Fibroblast of mammary gland (primary cell): ENCODE measurements at regions not wholly inside any gene's neighbourhood (a gene's known extent, or its start where the extent isn't known, plus 50 kb on each side); places are given as distances from the start of the nearest gene placed in this dataset.
"Not testable (repeated sequence)": the region's sequence is repeated elsewhere in the genome, so short reads cannot be mapped to it uniquely, and the experiment has no call there.

Source experiments
- DNase-seq: peaks from one replicate; pipeline ENCODE4 v3.0.0-alpha.2; 2010; ENCODE audit warnings: low read depth
- H3K4me3 ChIP-seq: 2 replicates; pipeline ENCODE4 v1.5.1; 2011; ENCODE audit warnings: low read depth, mild to moderate bottlenecking, low read length, moderate library complexity; ENCODE audit not compliant: control insufficient read depth
- TF ChIP-seq, protein P1 (sequence below): conservative IDR thresholded peaks from 2 replicates; pipeline ENCODE4 v1.5.1; 2011; ENCODE audit warnings: low read depth, low read length, inconsistent platforms; ENCODE audit not compliant: control insufficient read depth, insufficient read depth

DNA sequence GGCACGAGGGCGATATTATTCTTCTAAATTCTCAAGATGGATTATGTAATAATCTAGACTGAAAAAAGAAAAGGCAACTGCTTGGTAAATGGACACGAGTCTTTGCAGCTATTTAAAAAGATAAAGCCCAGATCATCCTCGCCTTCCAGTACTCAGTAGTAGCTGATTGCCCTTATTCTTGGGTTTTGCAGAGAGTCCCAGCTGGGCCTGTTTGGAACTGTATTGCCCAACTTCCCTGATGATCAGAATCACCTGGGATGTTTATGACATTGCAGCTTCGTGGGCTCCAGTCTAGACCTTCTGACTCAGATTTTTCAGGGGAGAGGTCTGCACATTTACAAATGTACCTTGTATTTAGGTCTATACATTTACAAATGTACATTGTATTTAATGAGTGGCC lies 213.5 kb downstream of the RAB11FIP4 start:
- TF ChIP-seq, protein P1, sequence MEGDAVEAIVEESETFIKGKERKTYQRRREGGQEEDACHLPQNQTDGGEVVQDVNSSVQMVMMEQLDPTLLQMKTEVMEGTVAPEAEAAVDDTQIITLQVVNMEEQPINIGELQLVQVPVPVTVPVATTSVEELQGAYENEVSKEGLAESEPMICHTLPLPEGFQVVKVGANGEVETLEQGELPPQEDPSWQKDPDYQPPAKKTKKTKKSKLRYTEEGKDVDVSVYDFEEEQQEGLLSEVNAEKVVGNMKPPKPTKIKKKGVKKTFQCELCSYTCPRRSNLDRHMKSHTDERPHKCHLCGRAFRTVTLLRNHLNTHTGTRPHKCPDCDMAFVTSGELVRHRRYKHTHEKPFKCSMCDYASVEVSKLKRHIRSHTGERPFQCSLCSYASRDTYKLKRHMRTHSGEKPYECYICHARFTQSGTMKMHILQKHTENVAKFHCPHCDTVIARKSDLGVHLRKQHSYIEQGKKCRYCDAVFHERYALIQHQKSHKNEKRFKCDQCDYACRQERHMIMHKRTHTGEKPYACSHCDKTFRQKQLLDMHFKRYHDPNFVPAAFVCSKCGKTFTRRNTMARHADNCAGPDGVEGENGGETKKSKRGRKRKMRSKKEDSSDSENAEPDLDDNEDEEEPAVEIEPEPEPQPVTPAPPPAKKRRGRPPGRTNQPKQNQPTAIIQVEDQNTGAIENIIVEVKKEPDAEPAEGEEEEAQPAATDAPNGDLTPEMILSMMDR, result no peak
- DNase-seq, result no peak
- H3K4me3 ChIP-seq, result no peak overlapping the region

GRCh38 chr17:31600144-31600543 lies 208.7 kb downstream of the RAB11FIP4 start:
- H3K4me3 ChIP-seq, DNase-seq: not testable (repeated sequence)

DNA sequence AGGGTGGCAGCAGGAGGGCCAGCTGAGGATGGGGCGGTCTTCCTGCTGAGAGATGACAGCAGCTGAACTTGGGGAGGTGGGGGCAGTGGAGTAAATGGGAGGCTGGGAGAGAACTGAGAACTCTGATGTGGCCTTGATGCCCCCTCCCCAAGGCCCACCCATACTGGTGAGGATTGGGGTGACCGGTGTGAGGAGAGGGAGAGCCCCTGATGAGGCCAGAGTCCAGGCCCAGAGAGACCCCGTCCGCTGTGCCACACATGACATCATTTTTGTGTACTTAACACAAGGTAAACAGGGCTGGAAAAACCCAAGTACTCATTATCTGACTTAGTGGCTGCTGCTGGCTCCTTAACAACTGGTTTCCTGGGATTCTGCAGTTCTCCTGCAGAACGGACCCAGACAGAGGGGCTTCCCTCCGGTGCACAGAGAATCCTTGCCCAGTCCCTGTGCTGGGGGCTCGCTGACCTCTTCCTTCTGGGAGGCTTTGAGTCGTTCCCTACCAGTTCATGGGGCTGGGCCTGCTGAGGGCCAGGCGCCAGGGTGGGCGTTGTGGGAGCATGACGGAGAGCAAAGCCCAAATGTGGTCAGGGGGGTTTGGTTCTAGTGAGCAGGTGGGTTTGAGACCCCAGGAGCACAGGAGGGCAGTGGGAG lies 207.6 kb downstream of the RAB11FIP4 start:
- no peak for DNase-seq
- H3K4me3 ChIP-seq, result no peak overlapping the region
- TF ChIP-seq, protein P1, result no peak

GRCh38 chr17:31598399-31598782 lies 206.9 kb downstream of the RAB11FIP4 start:
- no peak overlapping the region for H3K4me3 ChIP-seq
- DNase-seq, result peak; percentile 21
- TF ChIP-seq, protein P1, result no peak

DNA sequence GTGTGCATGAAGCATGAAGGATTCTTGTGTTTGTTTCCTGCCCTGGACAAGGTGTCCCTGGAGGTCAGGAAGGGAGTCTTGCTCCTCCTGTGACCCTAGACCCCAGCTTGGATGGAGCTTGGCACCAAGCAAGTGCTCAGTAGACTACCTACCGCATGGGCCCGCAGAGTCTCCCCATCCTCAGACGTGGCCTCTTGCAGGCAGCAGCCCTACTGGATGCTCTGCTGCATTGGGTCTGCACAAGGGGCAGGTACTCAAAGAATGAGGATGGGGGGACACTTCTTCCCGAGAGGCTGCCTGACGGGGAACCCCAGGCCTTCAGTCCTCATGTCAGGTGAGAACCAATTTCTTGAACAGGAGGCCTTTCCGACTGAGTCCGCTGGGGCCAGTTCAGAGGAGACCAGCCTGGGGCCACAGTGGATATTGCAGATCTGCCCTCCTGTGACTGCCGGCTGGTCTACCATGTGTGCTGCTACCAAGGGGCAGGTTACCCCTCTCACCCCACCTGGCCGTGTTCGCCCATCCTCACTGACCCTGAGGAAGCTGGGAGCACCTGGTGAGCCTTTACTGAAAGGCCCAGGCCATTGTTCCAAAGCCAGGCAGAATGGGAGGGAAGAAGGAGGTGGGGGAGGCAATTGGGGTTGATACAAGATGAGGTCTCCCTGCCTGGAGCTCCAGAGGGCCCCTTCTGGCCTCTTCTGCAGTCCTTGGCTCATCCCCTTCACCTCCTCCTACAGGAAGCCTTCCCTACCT lies 206.3 kb downstream of the RAB11FIP4 start:
- H3K4me3 ChIP-seq, result no peak overlapping the region
- DNase-seq, result no peak
- TF ChIP-seq, protein P1, result no peak

DNA sequence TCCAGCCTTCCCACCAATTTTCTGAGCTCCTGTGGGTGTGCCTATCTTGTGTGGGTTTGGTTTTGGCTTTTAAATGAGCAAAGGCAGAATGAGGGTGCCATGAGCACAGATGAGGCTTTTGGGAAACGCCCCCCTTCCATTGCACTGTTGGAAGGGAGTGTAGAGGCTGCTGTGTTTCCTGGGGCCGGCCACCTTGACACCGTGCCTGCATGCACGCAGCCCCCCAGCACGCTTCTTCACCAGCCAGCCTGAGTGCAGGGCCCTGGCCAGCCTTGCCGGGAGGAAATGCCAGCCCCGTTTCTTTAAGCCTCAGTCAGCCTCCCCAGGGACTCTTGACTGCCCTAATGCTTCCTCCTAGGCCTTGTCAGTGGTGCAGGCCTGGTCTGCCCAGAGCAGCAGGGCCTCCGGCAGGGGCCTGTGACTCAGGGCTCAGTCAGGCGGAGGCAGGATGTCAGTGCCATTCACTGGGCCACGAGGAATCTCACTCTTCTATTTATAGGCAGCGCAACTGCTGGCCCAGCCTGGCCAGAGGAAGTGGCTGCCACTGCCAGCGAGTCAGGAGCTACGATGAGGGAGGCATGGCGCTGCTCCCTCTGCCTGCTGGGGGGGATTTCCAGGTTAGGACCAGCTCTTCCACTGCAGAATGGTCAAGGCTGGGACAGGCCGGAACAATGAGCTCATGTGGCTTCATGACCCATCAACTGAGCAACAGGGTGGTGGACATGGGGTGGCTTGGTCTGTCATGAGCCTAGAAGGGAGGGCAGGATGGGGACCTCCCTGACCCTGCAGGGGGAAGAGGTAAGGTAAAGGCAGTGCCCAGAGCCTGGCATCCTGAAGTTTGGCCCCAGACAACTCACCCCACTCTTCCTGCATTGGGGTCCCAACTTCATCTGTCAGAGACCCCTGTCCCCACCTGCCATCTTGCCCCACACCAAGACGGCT lies 205.2 kb downstream of the RAB11FIP4 start:
- TF ChIP-seq, protein P1, result no peak
- no peak overlapping the region for H3K4me3 ChIP-seq
- peak; percentile 97 for DNase-seq
